Thymus (tissue), 11 donors: ENCODE measurements at regions not wholly inside any gene's neighbourhood (a gene's known extent, or its start where the extent isn't known, plus 50 kb on each side); places are given as distances from the start of the nearest gene placed in this dataset.

Source experiments
- DNase-seq, 9 donors: peaks; one replicate each; pipeline ENCODE4 v3.0.0-alpha.2; 2013; ENCODE audit warnings: low spot score in 9 of 9, low read depth in 6 of 9, missing footprints in 1 of 9
- H3K27ac ChIP-seq, 2 donors: one replicate each; pipeline ENCODE4 v1.5.1; 2013; ENCODE audit warnings: control low read depth in 1 of 2, low read depth in 1 of 2, low read length in 1 of 2, mild to moderate bottlenecking in 1 of 2, moderate library complexity in 1 of 2
- H3K27me3 ChIP-seq, 2 donors: one replicate each; pipeline ENCODE4 v1.5.1; 2013; ENCODE audit warnings: low read length in 1 of 2; ENCODE audit not compliant: control insufficient read depth in 2 of 2, insufficient read depth in 1 of 2
- H3K36me3 ChIP-seq, 2 donors: one replicate each; pipeline ENCODE4 v1.5.1; 2013; ENCODE audit warnings: low read length in 1 of 2, mild to moderate bottlenecking in 1 of 2, moderate library complexity in 1 of 2; ENCODE audit not compliant: control insufficient read depth in 2 of 2, insufficient read depth in 2 of 2
- H3K4me1 ChIP-seq, 2 donors: one replicate each; pipeline ENCODE4 v1.5.1; 2013; ENCODE audit warnings: low read length in 2 of 2; ENCODE audit not compliant: control insufficient read depth in 2 of 2, insufficient read depth in 2 of 2
- H3K4me3 ChIP-seq, 2 donors: one replicate each; pipeline ENCODE4 v1.5.1; 2013; ENCODE audit warnings: low read length in 2 of 2, control low read depth in 1 of 2, mild to moderate bottlenecking in 1 of 2
- H3K9me3 ChIP-seq, 2 donors: one replicate each; pipeline ENCODE4 v1.5.1; 2013; ENCODE audit warnings: low read length in 1 of 2, mild to moderate bottlenecking in 1 of 2; ENCODE audit not compliant: control insufficient read depth in 2 of 2, insufficient read depth in 1 of 2
- WGBS: extraction: QIAGEN DNeasy Blood & Tissue Kit; methylation state at CpG from one replicate; pipeline ENCODE4 v1.1.7; 2013; 5-methylcytosine and 5-hydroxymethylcytosine counted together
- donor health status: healthy.

DNA sequence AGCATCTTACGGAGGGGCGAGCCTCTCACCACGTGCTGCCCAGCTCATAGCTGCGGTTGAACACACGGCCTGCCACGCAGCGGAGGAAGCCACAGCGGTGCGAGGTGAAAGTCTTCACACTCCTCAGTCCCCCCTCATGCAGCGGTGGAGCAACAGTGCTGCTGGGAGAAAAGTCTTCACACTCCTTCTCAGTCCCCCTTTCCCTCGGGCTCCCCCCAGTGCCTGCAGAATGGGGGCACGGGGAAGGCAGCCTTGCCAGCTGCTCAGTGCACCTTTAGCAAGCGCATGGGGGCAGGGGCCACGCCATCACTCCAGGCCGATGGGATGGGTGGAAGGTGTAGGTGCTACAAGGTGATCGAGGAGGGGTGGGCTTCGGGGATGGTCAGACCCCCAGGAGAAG, 206.3 kb upstream of the TCERG1L start:
- Histone ChIP-seq H3K4me1 (no peaks in the 10 kb centered on the region), H3K27me3 (no peaks in the 10 kb centered on the region), H3K4me3 (no peak overlapping the region), H3K36me3 (no peaks in the 10 kb centered on the region), H3K9me3 (no peaks in the 10 kb centered on the region), H3K27ac (no peak overlapping the region)
- 92% methylated on average over 17 of the region's 17 CpGs for WGBS
- DNase-seq: no peak

GRCh38 chr10:131519723-131520605, 208.4 kb upstream of the TCERG1L start:
- DNase-seq: no peak
- Histone ChIP-seq H3K9me3 (no peaks in the 10 kb centered on the region), H3K4me1 (no peaks in the 10 kb centered on the region), H3K36me3 (no peaks in the 10 kb centered on the region), H3K27ac (no peak overlapping the region), H3K27me3 (no peaks in the 10 kb centered on the region), H3K4me3 (no peak overlapping the region)
- WGBS: 89% methylated on average over 43 of the region's 43 CpGs

DNA sequence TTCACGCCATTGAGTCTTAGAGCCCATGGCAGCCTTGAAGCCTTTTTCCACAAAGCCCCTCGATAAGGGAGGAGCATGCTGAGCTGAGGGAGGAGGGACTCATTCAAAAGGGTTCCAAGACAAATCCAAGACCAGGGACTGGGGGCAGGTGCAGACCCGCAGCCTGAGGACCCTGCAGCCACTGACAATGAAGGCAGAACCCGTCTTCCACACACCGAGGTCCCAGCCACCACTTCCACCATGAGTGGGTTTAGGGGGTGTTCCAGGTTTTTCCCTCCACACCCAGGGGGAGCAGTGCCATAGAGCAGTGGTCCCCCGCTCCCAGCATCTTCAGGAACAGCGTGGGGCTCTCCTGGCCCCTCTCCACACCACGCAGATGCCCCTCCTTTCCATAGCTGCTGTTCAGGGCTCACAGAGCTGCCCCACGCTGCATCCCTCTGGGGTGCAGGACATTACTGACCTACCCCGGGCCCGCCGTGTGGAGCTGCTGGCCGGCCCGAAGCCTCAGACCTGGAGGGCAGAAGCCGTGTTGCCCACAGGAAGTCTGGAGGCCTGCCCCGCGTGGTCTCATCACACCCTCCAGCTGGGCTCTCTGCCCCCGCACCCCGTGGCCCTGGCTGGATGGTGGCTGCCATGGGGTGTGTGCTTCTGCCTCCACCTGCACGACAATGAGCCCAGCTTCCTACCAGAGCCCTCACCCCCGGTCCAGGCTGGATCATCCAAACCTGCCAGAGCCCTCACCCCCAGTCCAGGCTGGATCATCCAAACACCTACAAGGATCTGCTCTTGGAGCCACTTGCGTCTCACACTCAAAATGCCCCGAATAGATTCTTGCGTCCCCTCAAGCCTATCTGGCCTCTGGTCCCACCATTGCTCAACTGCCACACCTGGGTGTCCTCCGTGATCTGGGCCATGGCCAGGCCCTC, 220.0 kb upstream of the TCERG1L start:
- 87% methylated on average over 25 of the region's 25 CpGs for WGBS
- DNase-seq: no peak
- Histone ChIP-seq H3K27ac (no peak overlapping the region), H3K4me1 (no peaks in the 10 kb centered on the region), H3K36me3 (no peaks in the 10 kb centered on the region), H3K4me3 (no peak overlapping the region), H3K9me3 (no peaks in the 10 kb centered on the region), H3K27me3 (no peaks in the 10 kb centered on the region)

DNA sequence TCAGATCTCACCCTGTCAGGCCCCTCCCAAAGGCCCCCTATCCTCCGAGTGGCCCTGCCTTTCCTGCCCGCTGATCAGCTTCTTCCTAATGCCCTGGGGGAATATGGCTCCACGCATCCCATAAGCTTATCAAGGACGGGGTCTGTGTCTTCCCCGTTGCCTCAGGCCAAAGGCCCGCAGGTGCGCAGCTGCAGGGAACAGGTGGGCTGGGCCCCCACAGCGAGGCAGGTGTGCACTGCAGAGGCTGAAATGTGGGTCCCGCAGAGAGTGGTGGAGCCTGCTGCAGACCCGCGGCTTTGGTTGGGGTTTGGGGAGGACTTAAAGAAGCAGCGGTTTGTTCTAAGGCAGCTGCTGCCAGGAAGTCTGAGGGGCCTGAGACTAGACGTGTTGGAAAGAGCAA, 220.8 kb upstream of the TCERG1L start:
- Histone ChIP-seq H3K27ac (no peak overlapping the region), H3K4me3 (no peak overlapping the region), H3K36me3 (no peaks in the 10 kb centered on the region), H3K9me3 (no peaks in the 10 kb centered on the region), H3K27me3 (no peaks in the 10 kb centered on the region), H3K4me1 (no peaks in the 10 kb centered on the region)
- WGBS: 91% methylated on average over 13 of the region's 13 CpGs
- DNase-seq: no peak

DNA sequence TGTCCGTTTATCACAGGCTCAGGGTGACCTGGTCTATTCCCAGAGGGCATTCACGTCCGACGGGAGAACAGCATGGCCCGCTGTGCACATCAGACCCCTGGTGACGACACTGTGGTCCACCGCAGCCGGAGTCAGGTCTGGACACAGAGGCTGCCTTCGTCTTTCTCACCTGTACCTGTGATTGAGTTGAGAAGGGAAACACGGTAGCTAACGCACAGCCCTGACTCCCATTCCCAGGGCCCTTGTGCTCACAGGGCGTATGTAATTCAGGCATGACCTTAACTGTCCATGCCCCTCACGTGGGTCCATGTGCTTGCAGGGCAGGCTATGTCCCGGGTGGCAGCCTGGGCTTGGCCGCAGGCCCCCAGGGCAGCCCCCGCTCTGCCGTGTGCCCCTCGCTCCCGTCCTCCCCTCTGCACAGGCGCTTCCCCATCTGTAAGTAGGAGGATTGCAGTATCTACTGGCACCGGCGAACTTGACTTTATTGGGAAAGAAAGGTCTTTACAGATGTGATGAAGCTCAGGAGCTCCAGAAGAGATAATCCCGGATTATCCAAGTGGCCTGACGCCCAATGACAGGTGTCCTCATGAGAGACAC, 221.3 kb upstream of the TCERG1L start:
- 95% methylated on average over 24 of the region's 24 CpGs for WGBS
- no peaks in the 10 kb centered on the region for H3K36me3 ChIP-seq
- no peaks in the 10 kb centered on the region for H3K27me3 ChIP-seq
- no peak overlapping the region for H3K4me3 ChIP-seq
- H3K9me3 ChIP-seq: no peaks in the 10 kb centered on the region
- no peak overlapping the region for H3K27ac ChIP-seq
- DNase-seq: no peak
- H3K4me1 ChIP-seq: no peaks in the 10 kb centered on the region

GRCh38 chr10:131533846-131534526, 222.5 kb upstream of the TCERG1L start:
- no peak for DNase-seq
- WGBS: 96% methylated on average over 17 of the region's 17 CpGs
- Histone ChIP-seq H3K36me3 (no peaks in the 10 kb centered on the region), H3K4me3 (no peak overlapping the region), H3K27ac (no peak overlapping the region), H3K4me1 (no peaks in the 10 kb centered on the region), H3K9me3 (no peaks in the 10 kb centered on the region), H3K27me3 (no peaks in the 10 kb centered on the region)

DNA sequence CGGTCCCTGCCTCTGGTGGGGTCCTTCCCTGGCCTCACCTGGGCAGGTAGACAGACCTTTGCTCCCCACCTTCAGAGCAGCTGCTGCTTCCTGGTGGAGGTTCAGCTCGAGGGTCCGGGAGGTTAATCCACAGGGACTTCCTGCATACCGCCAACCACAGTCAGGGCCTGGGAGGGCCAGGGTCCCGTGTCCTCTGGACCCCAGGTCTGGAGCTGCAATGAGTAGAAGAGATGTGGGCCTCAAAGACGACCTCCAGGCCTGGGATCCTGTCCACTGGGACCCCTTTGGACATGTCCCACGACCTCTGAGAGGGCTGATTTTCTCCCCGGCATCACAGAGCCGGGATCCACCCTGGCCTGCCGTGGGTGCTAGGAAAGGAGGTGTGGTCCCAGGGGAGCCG, 223.3 kb upstream of the TCERG1L start:
- Histone ChIP-seq H3K27me3 (no peaks in the 10 kb centered on the region), H3K36me3 (no peaks in the 10 kb centered on the region), H3K9me3 (no peaks in the 10 kb centered on the region), H3K4me1 (no peaks in the 10 kb centered on the region), H3K27ac (no peak overlapping the region), H3K4me3 (no peak overlapping the region)
- no peak for DNase-seq
- 84% methylated on average over 11 of the region's 11 CpGs for WGBS

DNA sequence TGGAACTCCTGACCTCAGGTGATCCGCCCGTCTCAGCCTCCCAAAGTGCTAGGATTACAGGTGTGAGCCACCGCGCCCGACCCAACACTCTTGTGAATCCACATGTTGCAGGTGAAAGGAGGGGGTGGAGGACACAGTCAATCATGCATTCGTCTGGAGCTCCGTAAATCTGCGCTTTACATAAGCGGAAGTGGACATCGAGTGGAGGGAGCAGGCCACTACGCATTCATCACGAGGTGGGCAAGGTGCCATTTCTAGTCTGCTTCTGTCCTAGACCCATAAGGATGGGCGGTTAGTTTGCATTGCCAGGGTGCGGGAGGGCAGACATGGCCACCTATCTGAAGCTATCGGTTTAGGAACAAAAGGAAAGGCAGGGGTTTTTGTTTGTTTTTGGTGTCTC, 225.2 kb upstream of the TCERG1L start:
- no peak overlapping the region for H3K27ac ChIP-seq
- no peak overlapping the region for H3K4me3 ChIP-seq
- DNase-seq: no peak
- no peaks in the 10 kb centered on the region for H3K27me3 ChIP-seq
- H3K9me3 ChIP-seq: no peaks in the 10 kb centered on the region
- no peaks in the 10 kb centered on the region for H3K36me3 ChIP-seq
- H3K4me1 ChIP-seq: no peaks in the 10 kb centered on the region
- WGBS: 94% methylated on average over 15 of the region's 15 CpGs
